H1 (cell line): ENCODE measurements at regions not wholly inside any gene's neighbourhood (a gene's known extent, or its start where the extent isn't known, plus 50 kb on each side); places are given as distances from the start of the nearest gene placed in this dataset.

Source experiments
- CTCF ChIA-PET: fragments of 300-600 bp; sonication (Branson Sonifier 250); formaldehyde crosslinking; loops from one replicate; lab custom pipeline; 2021; ENCODE audit not compliant: partially characterized antibody; lab: Charles Lee
- POLR2A ChIA-PET: fragments of 300-600 bp; sonication (Branson Sonifier 250); formaldehyde crosslinking; loops from one replicate; lab custom pipeline; 2021; ENCODE audit warnings: inconsistent platforms; ENCODE audit not compliant: partially characterized antibody; lab: Charles Lee
- DNase-seq, 2 experiments: peaks; one replicate each; pipeline versions ENCODE4 v3.0.0 to v3.0.0-alpha.2; 2010 to 2022; ENCODE audit warnings: low spot score in 2 of 2, low read depth in 1 of 2, mixed read lengths in 1 of 2
- FAIRE-seq: peaks from 2 replicates; lab custom pipeline; 2011; peaks lifted over from hg19 to GRCh38; lab: Jason Lieb, UNC
- H2AFZ ChIP-seq: 2 replicates; pipeline ENCODE4 v1.8.1; 2012; ENCODE audit warnings: low read length, inconsistent platforms
- H2AK5ac ChIP-seq: 2 replicates; pipeline ENCODE4 v1.6.1; 2013; ENCODE audit warnings: low read depth, low read length
- H2BK120ac ChIP-seq: replicated peaks from 2 replicates; pipeline ENCODE3; 2013; ENCODE audit warnings: low read depth, low read length, inconsistent platforms
- H2BK12ac ChIP-seq: 2 replicates; pipeline ENCODE4 v1.6.1; 2013; ENCODE audit warnings: low read depth, low read length
- H2BK15ac ChIP-seq: 2 replicates; pipeline ENCODE4 v1.6.1; 2013; ENCODE audit warnings: low read length
- H2BK20ac ChIP-seq: 2 replicates; pipeline ENCODE4 v1.6.1; 2013; ENCODE audit warnings: low read length
- H2BK5ac ChIP-seq: 2 replicates; pipeline ENCODE4 v1.6.1; 2013; ENCODE audit warnings: low read depth, low read length
- H3K14ac ChIP-seq: 2 replicates; pipeline ENCODE4 v1.6.1; 2013; ENCODE audit warnings: inconsistent platforms; ENCODE audit not compliant: insufficient read length
- H3K18ac ChIP-seq: 2 replicates; pipeline ENCODE4 v1.6.1; 2013; ENCODE audit warnings: low read length; ENCODE audit errors: extremely low read depth
- H3K23ac ChIP-seq: 2 replicates; pipeline ENCODE4 v1.6.1; 2013; ENCODE audit warnings: inconsistent platforms; ENCODE audit not compliant: insufficient read length
- H3K23me2 ChIP-seq: 2 replicates; pipeline ENCODE4 v1.6.1; 2013; ENCODE audit warnings: low read depth, low read length
- H3K27ac ChIP-seq: 2 replicates; pipeline ENCODE4 v1.6.1; 2011; ENCODE audit warnings: low read depth, low read length, inconsistent platforms
- H3K27me3 ChIP-seq, 4 experiments: replicated peaks in 1 of 4; 1 replicate in 1 of 4; 2 replicates in 3 of 4; pipeline versions ENCODE4 v1.6.1 to v1.8.1; 2011 to 2013; ENCODE audit warnings: low read length in 3 of 4, mild to moderate bottlenecking in 3 of 4, inconsistent platforms in 2 of 4, mixed read lengths in 2 of 4, moderate library complexity in 1 of 4; ENCODE audit not compliant: control insufficient read depth in 3 of 4, insufficient read depth in 3 of 4; ENCODE audit errors: extremely low read depth in 1 of 4
- H3K36me3 ChIP-seq, 4 experiments: 2 replicates each; pipeline versions ENCODE4 v1.6.1 to v1.8.1; 2011 to 2013; ENCODE audit warnings: mild to moderate bottlenecking in 4 of 4, low read length in 3 of 4, moderate library complexity in 2 of 4, control low read depth in 1 of 4, inconsistent platforms in 1 of 4; ENCODE audit not compliant: insufficient read depth in 4 of 4, control insufficient read depth in 2 of 4
- H3K4ac ChIP-seq: replicated peaks from 2 replicates; pipeline ENCODE3; 2013; ENCODE audit warnings: low read length, low read depth, mixed read lengths, inconsistent platforms; ENCODE audit not compliant: insufficient read length
- H3K4me1 ChIP-seq, 4 experiments: replicated peaks in 1 of 4; 1 replicate in 1 of 4; 2 replicates in 3 of 4; pipeline versions ENCODE4 v1.6.1 to v1.8.1; 2011 to 2013; ENCODE audit warnings: low read length in 3 of 4, inconsistent platforms in 2 of 4, mixed read lengths in 1 of 4; ENCODE audit not compliant: insufficient read depth in 4 of 4, control insufficient read depth in 3 of 4
- H3K4me2 ChIP-seq, 2 experiments: 2 replicates each; pipeline versions ENCODE4 v1.6.1 to v1.8.1; 2011 to 2013; ENCODE audit warnings: low read depth in 2 of 2, low read length in 2 of 2, control low read depth in 1 of 2, inconsistent platforms in 1 of 2, mild to moderate bottlenecking in 1 of 2; ENCODE audit not compliant: insufficient read depth in 1 of 2
- H3K4me3 ChIP-seq, 4 experiments: fragments of 200-600, 300-600 bp in 1 of 4; sonication (generic), shearing (Covaris generic), sonication (Bioruptor Twin) in 1 of 4; 2 replicates each; pipeline versions ENCODE4 v1.5.1 to v1.8.1; 2011 to 2016; ENCODE audit warnings: low read length in 4 of 4, low read depth in 3 of 4, control low read depth in 2 of 4, inconsistent platforms in 2 of 4, mild to moderate bottlenecking in 2 of 4, mixed read lengths in 1 of 4, moderate library complexity in 1 of 4; ENCODE audit not compliant: insufficient read depth in 2 of 4; ENCODE audit errors: extremely low read depth in 1 of 4
- H3K56ac ChIP-seq: replicated peaks from 2 replicates; pipeline ENCODE3; 2013; ENCODE audit warnings: low read depth, mild to moderate bottlenecking, mixed read lengths, low read length, inconsistent platforms; ENCODE audit not compliant: insufficient read length
- H3K79me1 ChIP-seq: 2 replicates; pipeline ENCODE4 v1.6.1; 2013; ENCODE audit warnings: low read depth, low read length, control low read depth
- H3K79me2 ChIP-seq, 2 experiments: 2 replicates each; pipeline versions ENCODE4 v1.6.1 to v1.8.1; 2012 to 2013; ENCODE audit warnings: low read length in 2 of 2, mild to moderate bottlenecking in 2 of 2, inconsistent platforms in 1 of 2; ENCODE audit not compliant: insufficient read depth in 2 of 2, control insufficient read depth in 1 of 2
- H3K9ac ChIP-seq, 4 experiments: replicated peaks in 1 of 4; 1 replicate in 1 of 4; 2 replicates in 3 of 4; pipeline versions ENCODE4 v1.6.1 to v1.8.1; 2011 to 2013; ENCODE audit warnings: low read depth in 3 of 4, low read length in 3 of 4, control low read depth in 2 of 4, mild to moderate bottlenecking in 2 of 4, moderate library complexity in 2 of 4, inconsistent platforms in 1 of 4; ENCODE audit errors: extremely low read depth in 1 of 4
- H3K9me3 ChIP-seq, 2 experiments: 2 replicates each; pipeline versions ENCODE4 v1.6.1 to v1.8.1; 2012 to 2013; ENCODE audit warnings: mild to moderate bottlenecking in 2 of 2, moderate library complexity in 2 of 2, control low read depth in 1 of 2, inconsistent platforms in 1 of 2, low read depth in 1 of 2, low read length in 1 of 2, mixed read lengths in 1 of 2; ENCODE audit not compliant: insufficient read depth in 2 of 2
- H4K20me1 ChIP-seq, 2 experiments: replicated peaks in 1 of 2; 2 replicates each; pipeline versions ENCODE3 to v1.8.1; 2011 to 2013; ENCODE audit warnings: inconsistent platforms in 2 of 2, low read length in 2 of 2, mild to moderate bottlenecking in 1 of 2; ENCODE audit not compliant: insufficient read depth in 2 of 2, control insufficient read depth in 1 of 2
- H4K5ac ChIP-seq: 2 replicates; pipeline ENCODE4 v1.6.1; 2013; ENCODE audit warnings: low read length, low read depth, mixed read lengths, inconsistent platforms; ENCODE audit not compliant: insufficient read length
- H4K8ac ChIP-seq: 2 replicates; pipeline ENCODE4 v1.8.0; 2013; ENCODE audit warnings: mild to moderate bottlenecking, moderate library complexity, low read length, inconsistent platforms; ENCODE audit not compliant: insufficient read depth; ENCODE audit errors: extremely low read depth
- H4K91ac ChIP-seq: replicated peaks from 2 replicates; pipeline ENCODE3; 2013; ENCODE audit warnings: low read length, mixed read lengths, inconsistent platforms; ENCODE audit not compliant: insufficient read length
- POU5F1 ChIP-seq: IDR thresholded peaks from 2 replicates; pipeline ENCODE4 v1.6.1; 2011; ENCODE audit warnings: low read depth, mild to moderate bottlenecking, low read length, moderate library complexity
- WGBS, 2 experiments: shearing (Covaris generic) in 1 of 2; methylation state at CpG; one replicate each; pipeline versions ENCODE4 v1.1.6 to v1.1.7; 2013 to 2015; ENCODE audit warnings: low lambda C conversion rate in 2 of 2, mixed read lengths in 2 of 2, inconsistent platforms in 1 of 2, low coverage in 1 of 2, missing lambda C conversion rate in 1 of 2; ENCODE audit not compliant: insufficient replicate concordance in 2 of 2, insufficient coverage in 1 of 2, insufficient read length in 1 of 2; ENCODE audit errors: extremely low coverage in 1 of 2, missing lambda C conversion rate in 1 of 2; 5-methylcytosine and 5-hydroxymethylcytosine counted together

DNA sequence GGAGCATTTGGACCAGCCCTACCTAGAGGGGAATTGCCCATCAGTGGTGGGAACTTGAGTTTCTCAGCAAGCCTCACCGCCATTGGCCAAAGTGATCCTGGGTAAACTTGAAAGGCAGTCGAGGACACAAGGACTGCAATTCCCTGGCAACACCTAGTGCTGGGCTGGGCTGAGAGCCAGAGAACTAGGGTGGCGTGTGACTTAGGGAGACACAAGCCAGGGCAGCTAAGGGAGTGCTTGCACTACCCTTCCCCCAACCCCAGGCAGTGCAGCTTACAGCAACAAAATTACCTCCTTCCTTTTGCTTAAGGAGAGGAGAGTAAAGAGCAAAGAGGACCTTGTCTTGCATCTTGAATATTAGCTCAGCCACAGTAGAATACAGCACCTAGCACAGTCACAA is 176.9 kb upstream of the PRMT6 start:
- Histone ChIP-seq H4K8ac (no peak overlapping the region), H2BK5ac (peak overlapping the region; percentile 12; the same call in 1 of the 2 replicates), H3K79me1 (no peaks in the 10 kb centered on the region), H3K36me3 (no peaks in the 10 kb centered on the region), H2AFZ (peak overlapping the region; percentile 94), H3K56ac (no peak overlapping the region), H3K79me2 (no peaks in the 10 kb centered on the region), H4K20me1 (no peaks in the 10 kb centered on the region), H2BK20ac (no peak overlapping the region), H3K23me2 (no peaks in the 10 kb centered on the region), H3K4ac (no peak overlapping the region), H3K4me3 (no peak overlapping the region), H2BK12ac (no peak overlapping the region), H4K91ac (no peak overlapping the region), H3K9me3 (no peaks in the 10 kb centered on the region), H3K27me3 (no peaks in the 10 kb centered on the region), H3K9ac (no peak overlapping the region), H3K18ac (no peak overlapping the region), H2AK5ac (no peak overlapping the region), H4K5ac (no peak overlapping the region), H3K4me2 (no peak overlapping the region), H2BK15ac (no peak overlapping the region), H3K14ac (no peak overlapping the region), H2BK120ac (no peak overlapping the region), H3K23ac (no peak overlapping the region), H3K27ac (no peak overlapping the region), H3K4me1 (no peaks in the 10 kb centered on the region)
- ChIA-PET CTCF (no interaction called here), POLR2A (no interaction called here)
- no peak for DNase-seq
- no peak for TF ChIP-seq POU5F1
- 83% methylated on average over 3 of the region's 3 CpGs; no CpG with 5 or more reads in 1 of the 2 experiments for WGBS, 2 experiments
- no peak for FAIRE-seq
